ENCODE measurements at regions not wholly inside any gene's neighbourhood (a gene's known extent, or its start where the extent isn't known, plus 50 kb on each side); places are given as distances from the start of the nearest gene placed in this dataset.

DNA sequence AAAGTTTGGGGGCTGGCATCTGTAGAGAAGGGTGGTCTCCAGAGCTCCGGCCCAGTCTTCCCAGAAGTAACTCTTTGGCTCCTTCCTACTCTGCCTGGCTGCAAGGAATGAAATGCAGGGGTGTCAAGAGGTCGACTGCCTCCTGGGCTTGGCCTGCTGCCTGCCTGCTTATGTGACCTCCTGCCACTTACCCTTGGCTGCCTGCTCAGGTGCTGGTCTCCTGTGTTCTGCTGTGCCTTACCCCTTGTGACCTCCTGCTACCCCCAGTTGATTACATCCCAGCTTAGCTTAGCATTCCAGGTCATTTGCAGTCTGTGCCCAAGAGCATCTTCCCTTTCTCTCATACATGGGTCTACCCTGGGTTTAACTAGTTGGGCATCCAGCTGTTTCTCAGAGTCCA is 180.2 kb downstream of the PTPN20 start:
- no peak for TF ChIP-seq POLR2AphosphoS5 (IDR thresholded peaks at IDR 0.05)
- TF ChIP-seq, protein P1, sequence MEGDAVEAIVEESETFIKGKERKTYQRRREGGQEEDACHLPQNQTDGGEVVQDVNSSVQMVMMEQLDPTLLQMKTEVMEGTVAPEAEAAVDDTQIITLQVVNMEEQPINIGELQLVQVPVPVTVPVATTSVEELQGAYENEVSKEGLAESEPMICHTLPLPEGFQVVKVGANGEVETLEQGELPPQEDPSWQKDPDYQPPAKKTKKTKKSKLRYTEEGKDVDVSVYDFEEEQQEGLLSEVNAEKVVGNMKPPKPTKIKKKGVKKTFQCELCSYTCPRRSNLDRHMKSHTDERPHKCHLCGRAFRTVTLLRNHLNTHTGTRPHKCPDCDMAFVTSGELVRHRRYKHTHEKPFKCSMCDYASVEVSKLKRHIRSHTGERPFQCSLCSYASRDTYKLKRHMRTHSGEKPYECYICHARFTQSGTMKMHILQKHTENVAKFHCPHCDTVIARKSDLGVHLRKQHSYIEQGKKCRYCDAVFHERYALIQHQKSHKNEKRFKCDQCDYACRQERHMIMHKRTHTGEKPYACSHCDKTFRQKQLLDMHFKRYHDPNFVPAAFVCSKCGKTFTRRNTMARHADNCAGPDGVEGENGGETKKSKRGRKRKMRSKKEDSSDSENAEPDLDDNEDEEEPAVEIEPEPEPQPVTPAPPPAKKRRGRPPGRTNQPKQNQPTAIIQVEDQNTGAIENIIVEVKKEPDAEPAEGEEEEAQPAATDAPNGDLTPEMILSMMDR (IDR thresholded peaks at IDR 0.05) = no peak
